ENCODE measurements at regions not wholly inside any gene's neighbourhood (a gene's known extent, or its start where the extent isn't known, plus 50 kb on each side); places are given as distances from the start of the nearest gene placed in this dataset.

DNA sequence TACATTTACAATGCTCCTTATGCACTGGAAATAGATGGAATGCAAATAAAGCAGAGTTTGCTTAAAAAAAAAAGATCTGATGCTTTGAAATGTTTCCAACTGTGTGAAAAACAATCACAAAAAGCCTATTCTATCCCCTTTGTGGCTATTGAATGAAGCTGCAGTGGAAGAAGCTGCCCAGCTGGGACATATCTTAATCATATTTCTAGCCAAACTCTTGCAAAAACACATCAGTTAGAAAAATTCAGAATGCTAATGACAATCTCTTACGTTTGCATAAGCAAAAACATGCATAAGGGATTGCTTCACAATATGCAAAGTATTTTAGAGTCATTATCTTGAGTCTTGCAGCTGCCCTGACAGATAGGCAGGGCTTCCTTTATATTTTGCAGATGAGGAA lies 526.4 kb upstream of the USP24 start:
- H3K27me3 Mint-ChIP-seq (ENCODE audit: insufficient read depth): peaks cover 3% of the 10 kb centered on the region; the same call in 1 of the 2 replicates
- no peak overlapping the region for H3K27ac Mint-ChIP-seq
- DNase-seq: no peak
- peaks cover 5% of the 10 kb centered on the region; the same call in 1 of the 2 replicates for H3K4me1 Mint-ChIP-seq (ENCODE audit: low read depth)
- peaks cover 2% of the 10 kb centered on the region; the same call in 1 of the 2 replicates for H3K36me3 Mint-ChIP-seq (ENCODE audit: low read depth)
- no peaks in the 10 kb centered on the region for H3K9me3 Mint-ChIP-seq
- no peak overlapping the region for H3K4me3 Mint-ChIP-seq
- TF ChIP-seq, protein P1, sequence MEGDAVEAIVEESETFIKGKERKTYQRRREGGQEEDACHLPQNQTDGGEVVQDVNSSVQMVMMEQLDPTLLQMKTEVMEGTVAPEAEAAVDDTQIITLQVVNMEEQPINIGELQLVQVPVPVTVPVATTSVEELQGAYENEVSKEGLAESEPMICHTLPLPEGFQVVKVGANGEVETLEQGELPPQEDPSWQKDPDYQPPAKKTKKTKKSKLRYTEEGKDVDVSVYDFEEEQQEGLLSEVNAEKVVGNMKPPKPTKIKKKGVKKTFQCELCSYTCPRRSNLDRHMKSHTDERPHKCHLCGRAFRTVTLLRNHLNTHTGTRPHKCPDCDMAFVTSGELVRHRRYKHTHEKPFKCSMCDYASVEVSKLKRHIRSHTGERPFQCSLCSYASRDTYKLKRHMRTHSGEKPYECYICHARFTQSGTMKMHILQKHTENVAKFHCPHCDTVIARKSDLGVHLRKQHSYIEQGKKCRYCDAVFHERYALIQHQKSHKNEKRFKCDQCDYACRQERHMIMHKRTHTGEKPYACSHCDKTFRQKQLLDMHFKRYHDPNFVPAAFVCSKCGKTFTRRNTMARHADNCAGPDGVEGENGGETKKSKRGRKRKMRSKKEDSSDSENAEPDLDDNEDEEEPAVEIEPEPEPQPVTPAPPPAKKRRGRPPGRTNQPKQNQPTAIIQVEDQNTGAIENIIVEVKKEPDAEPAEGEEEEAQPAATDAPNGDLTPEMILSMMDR (IDR thresholded peaks at IDR 0.05): no peak

DNA sequence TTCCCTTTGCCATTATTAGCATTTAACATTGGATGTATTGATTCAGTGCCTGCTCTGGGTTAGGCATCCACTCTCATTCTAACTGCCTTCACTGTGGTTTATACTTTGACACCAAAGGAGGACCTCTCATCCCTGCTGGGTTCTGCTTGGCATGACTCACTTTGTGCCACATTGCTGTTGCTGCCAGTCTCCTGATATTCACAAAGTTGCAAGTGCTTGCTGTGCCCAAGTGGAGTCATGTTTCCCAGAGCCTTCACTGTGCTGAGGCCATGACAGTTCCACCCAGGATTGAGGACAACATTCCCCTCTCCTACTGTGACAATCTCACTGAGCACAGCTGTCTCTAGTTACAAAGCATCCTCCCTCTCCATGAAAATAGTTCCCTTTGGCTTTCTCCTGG lies 519.9 kb upstream of the USP24 start:
- DNase-seq: peak; percentile 18
- H3K4me3 Mint-ChIP-seq: no peak overlapping the region
- H3K36me3 Mint-ChIP-seq (ENCODE audit: low read depth): peaks cover under 1% of the 10 kb centered on the region; the same call in 1 of the 2 replicates
- H3K4me1 Mint-ChIP-seq (ENCODE audit: low read depth): peaks cover 12% of the 10 kb centered on the region
- TF ChIP-seq, protein P1 (IDR thresholded peaks at IDR 0.05): no peak
- no peaks in the 10 kb centered on the region for H3K27me3 Mint-ChIP-seq (ENCODE audit: insufficient read depth)
- H3K9me3 Mint-ChIP-seq: no peaks in the 10 kb centered on the region
- peak overlapping the region; percentile 37; the same call in 1 of the 2 replicates for H3K27ac Mint-ChIP-seq

DNA sequence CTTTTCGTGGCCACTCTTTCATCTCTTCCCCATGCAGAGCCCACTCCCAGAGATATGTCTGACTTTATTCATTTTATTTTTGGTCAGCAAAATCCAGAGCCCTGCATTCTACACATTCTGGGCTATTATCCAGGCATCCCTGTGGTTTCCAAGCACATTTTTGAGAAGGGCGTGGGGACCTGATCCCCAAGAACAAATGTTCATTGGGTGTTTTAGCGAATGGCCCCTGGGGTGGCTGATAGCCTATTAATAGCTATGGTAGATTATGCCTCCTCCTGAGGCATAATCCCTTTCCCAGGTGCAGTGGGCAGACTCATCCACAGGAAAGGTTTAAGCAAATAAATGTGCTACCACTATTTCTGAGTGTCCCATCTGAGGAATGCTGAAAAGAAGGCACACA lies 511.8 kb upstream of the USP24 start:
- no peaks in the 10 kb centered on the region for H3K9me3 Mint-ChIP-seq
- H3K4me1 Mint-ChIP-seq (ENCODE audit: low read depth): peaks cover 60% of the 10 kb centered on the region
- peak overlapping the region; percentile 43 for H3K4me3 Mint-ChIP-seq
- peak overlapping the region; percentile 56 for H3K27ac Mint-ChIP-seq
- no peaks in the 10 kb centered on the region for H3K27me3 Mint-ChIP-seq (ENCODE audit: insufficient read depth)
- H3K36me3 Mint-ChIP-seq (ENCODE audit: low read depth): peaks cover 7% of the 10 kb centered on the region; the same call in 1 of the 2 replicates
- peak; percentile 55 for DNase-seq
- TF ChIP-seq, protein P1 (IDR thresholded peaks at IDR 0.05): no peak

DNA sequence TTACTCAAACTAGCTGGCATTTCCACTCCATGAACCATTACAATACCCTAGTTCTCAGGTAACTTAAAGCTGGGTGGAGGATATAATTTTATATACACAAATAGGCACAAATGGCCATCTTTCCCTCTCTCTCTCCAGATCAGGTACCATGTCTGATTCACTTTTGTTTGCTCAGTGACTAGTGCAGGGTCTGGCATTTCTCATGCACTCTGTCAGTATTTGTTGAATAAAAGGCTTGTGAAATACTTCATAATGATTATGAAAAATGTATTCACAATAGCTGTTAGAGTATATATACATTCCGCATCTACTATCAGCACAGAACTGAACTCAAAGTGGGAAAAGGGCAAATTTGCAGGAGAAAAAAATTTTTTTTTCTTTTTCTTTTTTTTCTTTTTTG lies 510.2 kb upstream of the USP24 start:
- TF ChIP-seq, protein P1 (IDR thresholded peaks at IDR 0.05): no peak
- no peaks in the 10 kb centered on the region for H3K9me3 Mint-ChIP-seq
- H3K36me3 Mint-ChIP-seq (ENCODE audit: low read depth): peaks cover 7% of the 10 kb centered on the region; the same call in 1 of the 2 replicates
- H3K27ac Mint-ChIP-seq: peak overlapping the region; percentile 90
- peaks cover 67% of the 10 kb centered on the region for H3K4me1 Mint-ChIP-seq (ENCODE audit: low read depth)
- DNase-seq: peak; percentile 17
- peak overlapping the region; percentile 62; the same call in 1 of the 2 replicates for H3K4me3 Mint-ChIP-seq
- H3K27me3 Mint-ChIP-seq (ENCODE audit: insufficient read depth): no peaks in the 10 kb centered on the region

DNA sequence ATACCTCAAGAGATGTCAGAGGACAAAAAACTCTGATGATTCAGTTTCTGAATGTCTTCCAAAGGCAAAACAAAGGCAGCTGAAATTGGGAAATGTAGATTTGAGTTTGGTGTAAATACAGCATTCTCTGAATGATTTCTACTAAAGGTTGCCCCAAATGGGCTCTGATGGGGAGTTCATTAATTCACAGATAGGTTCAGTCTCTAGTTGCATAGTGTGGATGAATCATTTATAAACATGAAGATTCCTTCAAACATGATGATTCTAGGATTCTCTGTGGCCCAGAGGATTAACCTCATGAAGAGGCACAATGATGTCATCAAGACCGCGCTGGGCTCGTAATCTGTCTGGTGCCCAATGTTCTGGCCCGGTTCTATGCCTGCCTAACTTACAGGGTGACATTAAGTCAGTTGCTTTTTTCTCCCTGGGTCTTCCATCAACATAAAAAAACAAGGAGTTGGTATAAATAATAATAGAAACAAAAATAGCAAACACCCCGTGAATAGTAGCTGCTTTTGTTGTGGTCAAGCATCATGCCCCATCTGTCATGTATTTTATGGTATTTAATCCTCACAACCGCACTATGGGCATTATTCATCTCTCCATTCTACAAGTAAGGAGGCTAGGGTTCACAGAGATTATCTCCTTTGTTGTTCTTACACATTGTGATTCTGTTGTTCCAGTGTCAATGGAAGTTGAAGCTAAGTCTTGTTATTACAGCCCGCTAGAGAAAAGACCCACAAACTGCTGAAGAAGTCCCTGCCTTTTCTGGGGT lies 509.6 kb upstream of the USP24 start:
- peak; percentile 95 for DNase-seq
- Mint-ChIP-seq H3K27me3 (ENCODE audit: insufficient read depth) (no peaks in the 10 kb centered on the region), H3K27ac (peak overlapping the region; percentile 90), H3K4me3 (peak overlapping the region; percentile 62), H3K4me1 (ENCODE audit: low read depth) (peaks cover 73% of the 10 kb centered on the region), H3K9me3 (no peaks in the 10 kb centered on the region), H3K36me3 (ENCODE audit: low read depth) (peaks cover 4% of the 10 kb centered on the region; the same call in 1 of the 2 replicates)
- TF ChIP-seq, protein P1 (IDR thresholded peaks at IDR 0.05): no peak
